ENCODE measurements at regions not wholly inside any gene's neighbourhood (a gene's known extent, or its start where the extent isn't known, plus 50 kb on each side); places are given as distances from the start of the nearest gene placed in this dataset.
A peak's percentile ranks its signal among the peaks of the same experiment; 100 is the strongest.

- DNase-seq: no peak
Observed at GRCh38 chr4:101563126-101563525, 215.8 kb upstream of the PPP3CA start.

GRCh38 chr4:101556842-101557241 is 209.5 kb upstream of the PPP3CA start:
- DNase-seq: no peak

GRCh38 chr4:101555341-101555880 is 208.1 kb upstream of the PPP3CA start:
- DNase-seq: no peak

GRCh38 chr4:101540336-101540735 is 193.0 kb upstream of the PPP3CA start:
- no peak for DNase-seq

- DNase-seq: no peak
Observed at GRCh38 chr4:101528526-101528925, 181.2 kb upstream of the PPP3CA start.

GRCh38 chr4:101527188-101527587 is 179.9 kb upstream of the PPP3CA start:
- DNase-seq: no peak

- DNase-seq: no peak
Observed at GRCh38 chr4:101515566-101515965, 168.2 kb upstream of the PPP3CA start.

GRCh38 chr4:101515099-101515498 is 167.8 kb upstream of the PPP3CA start:
- no peak for DNase-seq

GRCh38 chr4:101512416-101512815 is 165.1 kb upstream of the PPP3CA start:
- DNase-seq: no peak

- no peak for DNase-seq
Observed at GRCh38 chr4:101501421-101501820, 154.1 kb upstream of the PPP3CA start.

GRCh38 chr4:101500742-101501141 is 153.4 kb upstream of the PPP3CA start:
- no peak for DNase-seq

- no peak for DNase-seq
Observed at GRCh38 chr4:101475246-101475645, 127.9 kb upstream of the PPP3CA start.

- no peak for DNase-seq
Observed at GRCh38 chr4:101471201-101471600, 123.9 kb upstream of the PPP3CA start.

- DNase-seq: no peak
Observed at GRCh38 chr4:101464596-101464995, 117.3 kb upstream of the PPP3CA start.

- no peak for DNase-seq
Observed at GRCh38 chr4:101458914-101459313, 111.6 kb upstream of the PPP3CA start.

GRCh38 chr4:101458473-101458872 is 111.1 kb upstream of the PPP3CA start:
- DNase-seq: no peak

- no peak for DNase-seq
Observed at GRCh38 chr4:101451086-101451485, 103.8 kb upstream of the PPP3CA start.

GRCh38 chr4:101441446-101441845 is 94.1 kb upstream of the PPP3CA start:
- no peak for DNase-seq

GRCh38 chr4:101439926-101440325 is 92.6 kb upstream of the PPP3CA start:
- no peak for DNase-seq

- no peak for DNase-seq
Observed at GRCh38 chr4:101421386-101421785, 74.1 kb upstream of the PPP3CA start.

- no peak for DNase-seq
Observed at GRCh38 chr4:101420661-101421060, 73.3 kb upstream of the PPP3CA start.

GRCh38 chr4:101419336-101420135 is 72.2 kb upstream of the PPP3CA start:
- peak; percentile 42 for DNase-seq

GRCh38 chr4:101418466-101418865 is 71.1 kb upstream of the PPP3CA start:
- DNase-seq: no peak

- no peak for DNase-seq
Observed at GRCh38 chr4:101418055-101418454, 70.7 kb upstream of the PPP3CA start.

GRCh38 chr4:101417046-101417445 is 69.7 kb upstream of the PPP3CA start:
- no peak for DNase-seq

Measured in NCI-H1694 treated with DMSO at 0.1 percent for 48 hours (cell line).